IMR-90 (cell line): ENCODE measurements at regions not wholly inside any gene's neighbourhood (a gene's known extent, or its start where the extent isn't known, plus 50 kb on each side); places are given as distances from the start of the nearest gene placed in this dataset.

Experiments
- ATAC-seq: fragments of 200-7000 bp; cut with Tn5 transposase; 2 replicates; pipeline ENCODE4 v1.9.1; 2020; ENCODE audit warnings: low read depth, mild to moderate bottlenecking, moderate library complexity
- BruUV-seq: library from RNA; stranded (reverse); fragments of 400-500 nt; replicated peaks from 2 replicates; lab custom pipeline; 2021; lab: Mats Ljungman, UMichigan
- CTCF ChIA-PET: fragments of 300-600 bp; formaldehyde crosslinking; extraction: SDS; loops from one replicate; lab custom pipeline; 2021; ENCODE audit warnings: antibody characterized with exemption; lab: Yijun Ruan, JAX
- POLR2A ChIA-PET: fragments of 300-600 bp; sonication (Branson Sonifier 250); formaldehyde crosslinking; loops from one replicate; lab custom pipeline; 2022; ENCODE audit warnings: antibody characterized with exemption; ENCODE audit not compliant: unreplicated experiment; lab: Charles Lee
- DNase-seq: peaks from one replicate; pipeline ENCODE4 v3.0.0; 2013
- H2AFZ ChIP-seq: replicated peaks from 2 replicates; pipeline ENCODE3; 2013; ENCODE audit warnings: low read length, mild to moderate bottlenecking; ENCODE audit not compliant: poor library complexity
- H2AK5ac ChIP-seq: 2 replicates; pipeline ENCODE4 v1.6.1; 2013; ENCODE audit warnings: low read depth, low read length, inconsistent platforms
- H2AK9ac ChIP-seq: replicated peaks from 2 replicates; pipeline ENCODE3; 2013; ENCODE audit warnings: mild to moderate bottlenecking, low read depth, low read length, moderate library complexity; ENCODE audit not compliant: poor library complexity
- H2BK120ac ChIP-seq: 2 replicates; pipeline ENCODE4 v1.6.1; 2013; ENCODE audit warnings: low read depth, low read length, inconsistent platforms
- H2BK15ac ChIP-seq: 3 replicates; pipeline ENCODE4 v1.6.1; 2013; ENCODE audit warnings: low read depth, low read length, inconsistent platforms
- H2BK20ac ChIP-seq: 2 replicates; pipeline ENCODE4 v1.6.1; 2013; ENCODE audit warnings: low read depth, mild to moderate bottlenecking, inconsistent platforms, low read length, moderate library complexity
- H2BK5ac ChIP-seq: 2 replicates; pipeline ENCODE4 v1.6.1; 2013; ENCODE audit warnings: mild to moderate bottlenecking, low read depth, low read length, inconsistent platforms; ENCODE audit not compliant: poor library complexity, severe bottlenecking
- H3K14ac ChIP-seq: replicated peaks from 2 replicates; pipeline ENCODE4 v1.6.1; 2013; ENCODE audit warnings: low read depth, low read length, inconsistent platforms
- H3K18ac ChIP-seq: 2 replicates; pipeline ENCODE4 v1.6.1; 2013; ENCODE audit warnings: low read depth, low read length, control low read depth
- H3K23ac ChIP-seq: 2 replicates; pipeline ENCODE4 v1.6.1; 2013; ENCODE audit warnings: low read depth, low read length, inconsistent platforms
- H3K27ac ChIP-seq: 2 replicates; pipeline ENCODE4 v1.5.1; 2013; ENCODE audit warnings: mild to moderate bottlenecking, control low read depth, low read length; ENCODE audit not compliant: insufficient read depth
- H3K27me3 ChIP-seq: 2 replicates; pipeline ENCODE4 v1.6.1; 2013; ENCODE audit warnings: low read length; ENCODE audit not compliant: control insufficient read depth, insufficient read depth
- H3K36me3 ChIP-seq: 2 replicates; pipeline ENCODE4 v1.6.1; 2013; ENCODE audit warnings: low read length, mixed read lengths; ENCODE audit not compliant: control insufficient read depth, insufficient read depth
- H3K4ac ChIP-seq: 2 replicates; pipeline ENCODE4 v1.6.1; 2013; ENCODE audit warnings: low read depth, low read length, inconsistent platforms
- H3K4me1 ChIP-seq: 2 replicates; pipeline ENCODE4 v1.6.1; 2013; ENCODE audit warnings: low read length, mixed read lengths; ENCODE audit not compliant: control insufficient read depth, insufficient read depth
- H3K4me2 ChIP-seq: 2 replicates; pipeline ENCODE4 v1.6.1; 2013; ENCODE audit warnings: low read depth, mild to moderate bottlenecking, control low read depth, low read length, moderate library complexity
- H3K4me3 ChIP-seq: 2 replicates; pipeline ENCODE4 v1.5.1; 2013; ENCODE audit warnings: low read depth, mild to moderate bottlenecking, control low read depth, low read length, moderate library complexity; ENCODE audit not compliant: insufficient read depth
- H3K56ac ChIP-seq: 2 replicates; pipeline ENCODE4 v1.6.1; 2013; ENCODE audit warnings: low read length, inconsistent platforms; ENCODE audit not compliant: insufficient read depth; ENCODE audit errors: extremely low read depth
- H3K79me1 ChIP-seq, 2 experiments: 2 replicates each; pipeline ENCODE4 v1.6.1; 2013; ENCODE audit warnings: low read length in 2 of 2, inconsistent platforms in 1 of 2, low read depth in 1 of 2
- H3K9ac ChIP-seq: 2 replicates; pipeline ENCODE4 v1.6.1; 2013; ENCODE audit warnings: low read depth, low read length, control low read depth
- H3K9me1 ChIP-seq: 2 replicates; pipeline ENCODE4 v1.6.1; 2013; ENCODE audit warnings: low read length, inconsistent platforms; ENCODE audit not compliant: insufficient read depth
- H3K9me3 ChIP-seq: 2 replicates; pipeline ENCODE4 v1.6.1; 2013; ENCODE audit warnings: low read length; ENCODE audit not compliant: control insufficient read depth, insufficient read depth
- H4K20me1 ChIP-seq: 2 replicates; pipeline ENCODE4 v1.6.1; 2013; ENCODE audit warnings: low read length, inconsistent platforms; ENCODE audit not compliant: insufficient read depth
- H4K5ac ChIP-seq: 2 replicates; pipeline ENCODE4 v1.6.1; 2013; ENCODE audit warnings: mild to moderate bottlenecking, low read depth, low read length, control low read depth
- H4K8ac ChIP-seq, 2 experiments: 2 replicates each; pipeline ENCODE4 v1.6.1; 2013; ENCODE audit warnings: low read depth in 2 of 2, low read length in 2 of 2, control low read depth in 1 of 2, inconsistent platforms in 1 of 2
- H4K91ac ChIP-seq: 2 replicates; pipeline ENCODE4 v1.6.1; 2013; ENCODE audit warnings: low read depth, low read length, inconsistent platforms; ENCODE audit not compliant: insufficient read depth
- BHLHE40 ChIP-seq: fragments of 150-350 bp; IDR thresholded peaks from 2 replicates; pipeline ENCODE4 v1.6.1; 2016; ENCODE audit warnings: mild to moderate bottlenecking, low read depth, low read length
- CEBPB ChIP-seq: IDR thresholded peaks from 2 replicates; pipeline ENCODE4 v1.6.1; 2012; ENCODE audit warnings: low read depth, low read length, improper control_type of control experiment
- CHD1 ChIP-seq: IDR thresholded peaks from 2 replicates; pipeline ENCODE4 v1.6.1; 2012; ENCODE audit warnings: low read depth, low read length, improper control_type of control experiment
- FOS ChIP-seq: fragments of 150-350 bp; IDR thresholded peaks from 2 replicates; pipeline ENCODE4 v1.6.1; 2016; ENCODE audit warnings: low read depth, low read length
- MAFK ChIP-seq: IDR thresholded peaks from 2 replicates; pipeline ENCODE4 v1.6.1; 2012; ENCODE audit warnings: low read depth, low read length, improper control_type of control experiment
- MAZ ChIP-seq: IDR thresholded peaks from 2 replicates; pipeline ENCODE4 v1.6.1; 2012; ENCODE audit warnings: low read depth, mild to moderate bottlenecking, low read length, improper control_type of control experiment, moderate library complexity, borderline replicate concordance
- MXI1 ChIP-seq: IDR thresholded peaks from 2 replicates; pipeline ENCODE4 v1.6.1; 2012; ENCODE audit warnings: low read depth, mild to moderate bottlenecking, low read length, moderate library complexity, borderline replicate concordance
- NFE2L2 ChIP-seq: fragments of 150-350 bp; IDR thresholded peaks from 2 replicates; pipeline ENCODE4 v1.6.1; 2016; ENCODE audit warnings: low read depth, mild to moderate bottlenecking, low read length
- POLR2A ChIP-seq: IDR thresholded peaks from 2 replicates; pipeline ENCODE4 v1.6.1; 2012; ENCODE audit warnings: mild to moderate bottlenecking, low read depth, low read length
- RAD21 ChIP-seq: IDR thresholded peaks from 2 replicates; pipeline ENCODE4 v1.6.1; 2012; ENCODE audit warnings: low read length, improper control_type of control experiment
- RCOR1 ChIP-seq: IDR thresholded peaks from 2 replicates; pipeline ENCODE4 v1.6.1; 2012; ENCODE audit warnings: mild to moderate bottlenecking, low read length, improper control_type of control experiment; ENCODE audit not compliant: insufficient replicate concordance
- RFX5 ChIP-seq: IDR thresholded peaks from 2 replicates; pipeline ENCODE4 v1.8.0; 2012; ENCODE audit warnings: low read depth, mild to moderate bottlenecking, low read length, moderate library complexity
- SMC3 ChIP-seq: fragments of 150-350 bp; IDR thresholded peaks from 2 replicates; pipeline ENCODE4 v1.6.1; 2016; ENCODE audit warnings: low read depth, mild to moderate bottlenecking, antibody characterized with exemption, low read length, moderate library complexity
- WGBS, 2 experiments: methylation state at CpG; one replicate each; pipeline versions ENCODE4 v1.1.5 to v1.1.7; 2013; ENCODE audit warnings: missing lambda C conversion rate in 2 of 2; ENCODE audit not compliant: insufficient read length in 1 of 2; ENCODE audit errors: extremely low coverage in 2 of 2; 5-methylcytosine and 5-hydroxymethylcytosine counted together
- dilution Hi-C: fragments of 300-500 bp; cut with HindIII; formaldehyde crosslinking; loops from one replicate; pipeline ENCODE4 v1.14.3; 2018; ENCODE audit warnings: low sequenced_read_pairs; ENCODE audit not compliant: unreplicated experiment
- in situ Hi-C: fragments of 300-500 bp; cut with MboI; formaldehyde crosslinking; loops from 3 replicates; pipeline ENCODE4 v1.14.3; 2019; ENCODE audit warnings: low sequenced_read_pairs, inconsistent platforms, mixed read lengths
- intact Hi-C: fragments of 100-400 bp; cut with micrococcal nuclease; formaldehyde crosslinking; loops from 2 replicates; pipeline ENCODE4 v1.10.0; 2022
- TF ChIP-seq, protein P1 (sequence below): fragments of 150-350 bp; IDR thresholded peaks from 2 replicates; pipeline ENCODE4 v1.6.1; 2017; ENCODE audit warnings: mild to moderate bottlenecking, antibody characterized with exemption, low read length, low read depth
- TF ChIP-seq, protein P2 (sequence below): conservative IDR thresholded peaks from 2 replicates; pipeline ENCODE4 v1.5.1; 2012; ENCODE audit warnings: mild to moderate bottlenecking, low read depth, low read length, improper control_type of control experiment
- TF ChIP-seq, protein P3 (sequence below): fragments of 150-350 bp; IDR thresholded peaks from 2 replicates; pipeline ENCODE4 v1.6.1; 2016; ENCODE audit warnings: low read depth, mild to moderate bottlenecking, low read length, moderate library complexity, borderline replicate concordance

DNA sequence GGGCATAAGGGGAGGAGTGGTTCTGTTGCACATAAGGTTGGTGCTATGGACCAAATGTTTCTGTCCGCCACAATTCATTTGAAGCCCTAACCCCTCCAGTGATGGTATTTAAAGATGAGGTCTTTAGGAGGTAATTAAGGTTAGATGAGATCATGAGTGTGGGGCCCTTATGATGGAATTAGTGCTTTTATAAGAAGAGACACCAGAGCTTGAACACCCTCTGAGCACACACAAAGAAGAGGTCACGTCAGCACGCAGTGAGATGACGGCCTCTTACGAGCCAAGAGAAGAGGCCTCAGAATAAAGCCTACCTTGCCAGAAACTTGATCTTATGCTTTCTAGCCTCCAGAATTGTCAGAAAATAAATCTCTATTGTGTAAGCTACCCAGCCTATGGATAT is 386.4 kb upstream of the CYRIA start:
- DNase-seq (no peak), ATAC-seq (no peak)
- Histone ChIP-seq H2AK5ac (no peak overlapping the region), H4K5ac (no peak overlapping the region), H3K27me3 (no peaks in the 10 kb centered on the region), H2BK5ac (no peak overlapping the region), H3K14ac (no peak overlapping the region), H3K4ac (no peak overlapping the region), H3K27ac (no peak overlapping the region), H2BK15ac (no peak overlapping the region), H3K56ac (no peak overlapping the region), H2AK9ac (no peak overlapping the region), H2BK20ac (no peak overlapping the region), H3K9me1 (no peaks in the 10 kb centered on the region), H3K79me1 (no peaks in the 10 kb centered on the region), H3K4me1 (no peaks in the 10 kb centered on the region), H3K4me2 (no peak overlapping the region), H3K36me3 (no peaks in the 10 kb centered on the region), H4K8ac (no peak overlapping the region), H3K9ac (no peak overlapping the region), H3K18ac (no peak overlapping the region), H2BK120ac (no peak overlapping the region), H4K20me1 (no peaks in the 10 kb centered on the region), H3K9me3 (no peaks in the 10 kb centered on the region; the same call in 1 of the 2 replicates), H3K4me3 (no peak overlapping the region), H4K91ac (no peak overlapping the region), H2AFZ (no peak overlapping the region), H3K23ac (no peak overlapping the region)
- in situ Hi-C loops, result no loop called here
- intact Hi-C loops, result no loop called here
- TF ChIP-seq, protein P1, sequence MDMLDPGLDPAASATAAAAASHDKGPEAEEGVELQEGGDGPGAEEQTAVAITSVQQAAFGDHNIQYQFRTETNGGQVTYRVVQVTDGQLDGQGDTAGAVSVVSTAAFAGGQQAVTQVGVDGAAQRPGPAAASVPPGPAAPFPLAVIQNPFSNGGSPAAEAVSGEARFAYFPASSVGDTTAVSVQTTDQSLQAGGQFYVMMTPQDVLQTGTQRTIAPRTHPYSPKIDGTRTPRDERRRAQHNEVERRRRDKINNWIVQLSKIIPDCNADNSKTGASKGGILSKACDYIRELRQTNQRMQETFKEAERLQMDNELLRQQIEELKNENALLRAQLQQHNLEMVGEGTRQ, result no peak
- TF ChIP-seq MAZ, result no peak
- TF ChIP-seq MAFK, result no peak
- TF ChIP-seq RFX5, result no peak
- TF ChIP-seq, protein P2, sequence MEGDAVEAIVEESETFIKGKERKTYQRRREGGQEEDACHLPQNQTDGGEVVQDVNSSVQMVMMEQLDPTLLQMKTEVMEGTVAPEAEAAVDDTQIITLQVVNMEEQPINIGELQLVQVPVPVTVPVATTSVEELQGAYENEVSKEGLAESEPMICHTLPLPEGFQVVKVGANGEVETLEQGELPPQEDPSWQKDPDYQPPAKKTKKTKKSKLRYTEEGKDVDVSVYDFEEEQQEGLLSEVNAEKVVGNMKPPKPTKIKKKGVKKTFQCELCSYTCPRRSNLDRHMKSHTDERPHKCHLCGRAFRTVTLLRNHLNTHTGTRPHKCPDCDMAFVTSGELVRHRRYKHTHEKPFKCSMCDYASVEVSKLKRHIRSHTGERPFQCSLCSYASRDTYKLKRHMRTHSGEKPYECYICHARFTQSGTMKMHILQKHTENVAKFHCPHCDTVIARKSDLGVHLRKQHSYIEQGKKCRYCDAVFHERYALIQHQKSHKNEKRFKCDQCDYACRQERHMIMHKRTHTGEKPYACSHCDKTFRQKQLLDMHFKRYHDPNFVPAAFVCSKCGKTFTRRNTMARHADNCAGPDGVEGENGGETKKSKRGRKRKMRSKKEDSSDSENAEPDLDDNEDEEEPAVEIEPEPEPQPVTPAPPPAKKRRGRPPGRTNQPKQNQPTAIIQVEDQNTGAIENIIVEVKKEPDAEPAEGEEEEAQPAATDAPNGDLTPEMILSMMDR, result no peak
- no peak for TF ChIP-seq RCOR1
- no peak for TF ChIP-seq FOS
- TF ChIP-seq MXI1, result no peak
- no peak for TF ChIP-seq CHD1
- no peak for TF ChIP-seq SMC3
- TF ChIP-seq BHLHE40, result no peak
- TF ChIP-seq CEBPB, result no peak
- TF ChIP-seq, protein P3, sequence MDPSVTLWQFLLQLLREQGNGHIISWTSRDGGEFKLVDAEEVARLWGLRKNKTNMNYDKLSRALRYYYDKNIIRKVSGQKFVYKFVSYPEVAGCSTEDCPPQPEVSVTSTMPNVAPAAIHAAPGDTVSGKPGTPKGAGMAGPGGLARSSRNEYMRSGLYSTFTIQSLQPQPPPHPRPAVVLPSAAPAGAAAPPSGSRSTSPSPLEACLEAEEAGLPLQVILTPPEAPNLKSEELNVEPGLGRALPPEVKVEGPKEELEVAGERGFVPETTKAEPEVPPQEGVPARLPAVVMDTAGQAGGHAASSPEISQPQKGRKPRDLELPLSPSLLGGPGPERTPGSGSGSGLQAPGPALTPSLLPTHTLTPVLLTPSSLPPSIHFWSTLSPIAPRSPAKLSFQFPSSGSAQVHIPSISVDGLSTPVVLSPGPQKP, result no peak
- TF ChIP-seq RAD21, result no peak
- no peak for TF ChIP-seq NFE2L2
- no peak for TF ChIP-seq POLR2A
- no CpG with 5 or more reads among the region's 5 CpGs for WGBS, 2 experiments
- dilution Hi-C loops, result no loop called here
- POLR2A ChIA-PET, result no interaction called here
- no TSS peak for BruUV-seq
- CTCF ChIA-PET, result no interaction called here
